Kidney (tissue), 13 donors: ENCODE measurements at regions not wholly inside any gene's neighbourhood (a gene's known extent, or its start where the extent isn't known, plus 50 kb on each side); places are given as distances from the start of the nearest gene placed in this dataset.
"Not testable (repeated sequence)": the region's sequence is repeated elsewhere in the genome, so short reads cannot be mapped to it uniquely, and the experiment has no call there.

Source experiments
- DNase-seq, 5 donors: peaks; one replicate each; pipeline ENCODE4 v3.0.0-alpha.2; 2013 to 2020
- FAIRE-seq: peaks from 2 replicates; lab custom pipeline; 2012; peaks lifted over from hg19 to GRCh38; lab: Jason Lieb, UNC
- H3K27ac ChIP-seq, 2 donors: one replicate each; pipeline ENCODE4 v1.7.0; 2013; ENCODE audit warnings: low read depth in 2 of 2, low read length in 2 of 2, inconsistent platforms in 1 of 2
- H3K27me3 ChIP-seq: one replicate; pipeline ENCODE4 v1.7.1; 2013; ENCODE audit warnings: low read length, inconsistent platforms; ENCODE audit not compliant: control insufficient read depth, insufficient read depth
- H3K36me3 ChIP-seq, 3 donors: one replicate each; pipeline versions ENCODE4 v1.7.0 to v1.7.1; 2013; ENCODE audit warnings: low read length in 3 of 3, control low read depth in 1 of 3, inconsistent platforms in 1 of 3; ENCODE audit not compliant: insufficient read depth in 3 of 3, control insufficient read depth in 2 of 3
- H3K4me1 ChIP-seq, 3 donors: one replicate each; pipeline versions ENCODE4 v1.7.0 to v1.7.1; 2013; ENCODE audit warnings: low read length in 3 of 3, inconsistent platforms in 1 of 3, low read depth in 1 of 3; ENCODE audit not compliant: control insufficient read depth in 2 of 3, insufficient read depth in 2 of 3
- H3K4me3 ChIP-seq, 3 donors: one replicate each; pipeline versions ENCODE4 v1.7.0 to v1.8.1; 2013; ENCODE audit warnings: low read length in 3 of 3, control low read depth in 1 of 3, inconsistent platforms in 1 of 3
- H3K9ac ChIP-seq, 3 donors: one replicate each; pipeline versions ENCODE4 v1.7.0 to v1.7.1; 2013; ENCODE audit warnings: low read length in 3 of 3, control low read depth in 1 of 3, inconsistent platforms in 1 of 3
- H3K9me3 ChIP-seq, 3 donors: one replicate each; pipeline versions ENCODE4 v1.7.0 to v1.7.1; 2013; ENCODE audit warnings: low read length in 3 of 3, control low read depth in 1 of 3, inconsistent platforms in 1 of 3; ENCODE audit not compliant: control insufficient read depth in 2 of 3, insufficient read depth in 1 of 3
- intact Hi-C: fragments of 100-400 bp; cut with DNase I; formaldehyde crosslinking; loops from one replicate; pipeline ENCODE4 v1.11.1; 2022
- TF ChIP-seq, protein P1 (sequence below): IDR thresholded peaks from 3 replicates; pipeline ENCODE4 v1.5.1; 2012; ENCODE audit warnings: mild to moderate bottlenecking, moderate library complexity, borderline replicate concordance; ENCODE audit not compliant: insufficient read depth; ENCODE audit errors: extremely low read depth
- donor health status: control.
- donor health status: control.
- donor health status: control.
- donor health status: control.
- donor health status: control.
- donor health status: DM: yes; HTN: yes; CAD: no.
- donor health status: Normal renal cell carcinoma (clear cell type).

DNA sequence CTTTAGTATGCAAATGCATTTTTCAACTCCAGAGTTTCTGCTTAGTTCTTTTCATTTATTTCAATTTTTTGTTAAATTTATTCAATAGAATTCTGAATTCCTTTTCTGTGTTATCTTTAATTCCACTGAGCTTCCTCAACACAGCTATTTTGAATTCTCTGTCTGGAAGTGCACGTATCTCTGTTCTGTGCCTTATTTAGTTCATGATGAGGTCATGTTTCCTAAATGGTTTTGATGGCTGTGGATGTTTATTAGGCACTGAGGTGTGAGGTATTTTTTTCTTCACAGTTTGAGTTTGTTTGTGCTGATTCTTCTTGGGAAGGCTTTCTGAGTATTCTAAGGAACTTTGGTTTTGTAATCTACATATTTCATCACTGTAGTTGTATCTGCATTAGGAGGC, 2042.8 kb upstream of the RAG2 start:
- TF ChIP-seq, protein P1, sequence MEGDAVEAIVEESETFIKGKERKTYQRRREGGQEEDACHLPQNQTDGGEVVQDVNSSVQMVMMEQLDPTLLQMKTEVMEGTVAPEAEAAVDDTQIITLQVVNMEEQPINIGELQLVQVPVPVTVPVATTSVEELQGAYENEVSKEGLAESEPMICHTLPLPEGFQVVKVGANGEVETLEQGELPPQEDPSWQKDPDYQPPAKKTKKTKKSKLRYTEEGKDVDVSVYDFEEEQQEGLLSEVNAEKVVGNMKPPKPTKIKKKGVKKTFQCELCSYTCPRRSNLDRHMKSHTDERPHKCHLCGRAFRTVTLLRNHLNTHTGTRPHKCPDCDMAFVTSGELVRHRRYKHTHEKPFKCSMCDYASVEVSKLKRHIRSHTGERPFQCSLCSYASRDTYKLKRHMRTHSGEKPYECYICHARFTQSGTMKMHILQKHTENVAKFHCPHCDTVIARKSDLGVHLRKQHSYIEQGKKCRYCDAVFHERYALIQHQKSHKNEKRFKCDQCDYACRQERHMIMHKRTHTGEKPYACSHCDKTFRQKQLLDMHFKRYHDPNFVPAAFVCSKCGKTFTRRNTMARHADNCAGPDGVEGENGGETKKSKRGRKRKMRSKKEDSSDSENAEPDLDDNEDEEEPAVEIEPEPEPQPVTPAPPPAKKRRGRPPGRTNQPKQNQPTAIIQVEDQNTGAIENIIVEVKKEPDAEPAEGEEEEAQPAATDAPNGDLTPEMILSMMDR, result no peak
- no peaks in the 10 kb centered on the region for H3K4me1 ChIP-seq
- no peaks in the 10 kb centered on the region for H3K27me3 ChIP-seq
- DNase-seq (no peak), FAIRE-seq (no peak)
- no peak overlapping the region for H3K4me3 ChIP-seq
- intact Hi-C loops, result no loop called here
- no peaks in the 10 kb centered on the region for H3K36me3 ChIP-seq
- no peak overlapping the region for H3K9ac ChIP-seq
- no peaks in the 10 kb centered on the region for H3K9me3 ChIP-seq
- H3K27ac ChIP-seq, result no peak overlapping the region

DNA sequence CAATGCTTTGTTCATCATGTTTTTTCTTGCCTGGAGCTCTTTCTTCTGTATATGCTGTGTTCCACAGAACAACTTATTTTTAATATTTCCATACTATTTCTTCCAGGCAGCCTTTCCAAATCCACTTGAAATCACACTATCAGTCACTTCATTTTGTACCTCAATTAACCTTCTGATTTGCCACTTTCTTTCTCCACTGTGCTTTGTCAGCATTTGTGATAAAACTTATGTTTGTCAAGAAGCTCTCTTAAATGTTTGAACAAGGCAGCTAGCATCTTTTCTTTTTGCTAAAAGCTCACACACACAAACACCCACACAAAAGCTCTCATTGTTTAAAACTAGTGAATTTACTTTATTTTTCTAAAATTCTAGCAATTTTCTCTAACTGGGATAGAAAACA, 2014.7 kb upstream of the RAG2 start:
- no peak for DNase-seq
- Histone ChIP-seq H3K4me3 (no peak overlapping the region), H3K27me3 (no peaks in the 10 kb centered on the region), H3K27ac (no peak overlapping the region), H3K9ac (no peak overlapping the region), H3K9me3 (peaks cover 0 to 2% (median 0%) of the 10 kb centered on the region in 3 donors), H3K36me3 (no peaks in the 10 kb centered on the region), H3K4me1 (no peaks in the 10 kb centered on the region)
- intact Hi-C loops, result no loop called here
- TF ChIP-seq, protein P1, result no peak
- no peak for FAIRE-seq

DNA sequence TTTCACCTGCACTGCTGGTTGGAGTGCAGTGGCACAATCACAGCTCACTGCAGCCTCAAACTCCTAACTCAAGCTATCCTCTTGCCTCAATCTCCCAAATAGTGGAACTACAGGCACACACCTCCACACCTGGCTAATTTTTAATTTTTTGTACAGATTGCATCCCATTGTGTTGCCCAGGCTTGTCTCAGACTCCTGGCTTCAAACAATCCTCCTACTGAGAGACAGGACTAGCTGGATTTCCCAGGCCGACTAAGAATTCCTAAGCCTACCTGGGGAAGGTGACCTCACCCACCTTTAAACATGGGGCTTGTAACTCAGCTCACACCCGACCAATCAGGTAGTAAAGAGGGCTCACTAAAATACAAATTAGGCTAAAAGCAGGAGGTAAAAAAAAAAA, 2003.3 kb upstream of the RAG2 start:
- H3K9ac ChIP-seq, FAIRE-seq, intact Hi-C loops, H3K27me3 ChIP-seq, H3K36me3 ChIP-seq, H3K27ac ChIP-seq, H3K4me1 ChIP-seq, H3K9me3 ChIP-seq, H3K4me3 ChIP-seq: not testable (repeated sequence)
- peak in 2 of 5 donors; percentile 1 to 3 for DNase-seq

DNA sequence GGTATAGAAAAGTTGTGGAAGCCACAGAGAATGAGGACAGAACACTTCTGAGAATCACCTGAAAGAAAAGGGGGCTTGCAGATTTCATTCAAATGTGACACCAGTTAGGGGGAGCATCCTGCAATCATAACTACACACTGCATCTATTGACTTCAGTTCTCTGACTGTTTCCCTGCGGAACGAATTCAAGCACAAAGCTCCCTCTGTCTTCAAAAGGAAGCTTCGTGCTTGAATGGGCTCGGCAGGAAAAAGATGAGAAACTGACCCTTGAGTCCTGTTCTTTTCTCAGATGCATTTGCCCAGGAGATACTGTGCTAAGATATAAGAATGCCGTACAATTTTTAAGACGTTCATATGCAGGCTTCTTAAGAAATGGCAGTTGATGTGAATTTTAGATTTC, 2000.4 kb upstream of the RAG2 start:
- DNase-seq (peak in 2 of 5 donors; percentile 2 to 22), FAIRE-seq (no peak)
- TF ChIP-seq, protein P1, result no peak

DNA sequence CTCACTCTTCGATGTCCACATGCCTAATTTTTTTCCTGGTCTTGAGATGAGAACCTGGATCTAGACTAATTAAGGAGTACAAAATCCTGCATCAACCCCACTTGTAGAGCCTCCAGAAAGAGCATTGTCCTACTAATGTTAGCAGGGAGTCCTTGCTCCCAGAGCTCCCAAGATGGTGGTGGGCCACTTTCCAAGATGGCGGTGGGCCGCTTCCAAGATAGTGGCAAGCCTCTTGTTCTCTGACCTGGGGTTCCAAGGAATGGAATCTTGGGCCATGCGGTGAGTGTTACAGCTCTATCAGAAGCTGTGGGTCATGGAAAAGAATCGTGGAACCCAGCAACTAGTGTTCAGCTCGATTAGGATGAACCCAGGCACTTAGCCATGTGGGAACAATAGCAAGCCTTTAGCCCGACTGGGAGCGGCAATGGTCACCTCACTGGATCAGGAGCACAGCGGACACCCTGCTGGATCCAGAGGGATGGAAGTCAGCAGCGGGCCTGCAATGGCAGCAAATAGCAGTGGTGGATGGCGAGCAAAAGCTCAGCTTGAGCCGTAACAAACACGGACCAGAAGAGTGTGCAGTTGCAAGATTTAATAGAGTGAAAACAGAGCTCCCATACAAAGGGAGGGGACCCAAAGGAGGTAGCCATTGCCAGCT, 1997.5 kb upstream of the RAG2 start:
- DNase-seq, H3K9ac ChIP-seq, H3K36me3 ChIP-seq, FAIRE-seq, H3K27me3 ChIP-seq, H3K27ac ChIP-seq, H3K4me1 ChIP-seq, intact Hi-C loops, H3K9me3 ChIP-seq, H3K4me3 ChIP-seq: not testable (repeated sequence)

More for the DNA sequence above, 2000.4 kb upstream of the RAG2 start:
- Histone ChIP-seq H3K4me1 (no peaks in the 10 kb centered on the region), H3K9ac (no peak overlapping the region), H3K36me3 (no peaks in the 10 kb centered on the region), H3K27me3 (no peaks in the 10 kb centered on the region), H3K9me3 (no peaks in the 10 kb centered on the region), H3K27ac (no peak overlapping the region), H3K4me3 (no peak overlapping the region)
- intact Hi-C loops, result no loop called here
